Ishikawa (cell line): ENCODE measurements at regions not wholly inside any gene's neighbourhood (a gene's known extent, or its start where the extent isn't known, plus 50 kb on each side); places are given as distances from the start of the nearest gene placed in this dataset.

Experiments used
- CEBPB ChIP-seq: IDR thresholded peaks from 2 replicates; pipeline ENCODE4 v1.6.1; 2012
- CREB1 ChIP-seq: IDR thresholded peaks from 2 replicates; pipeline ENCODE4 v1.6.1; 2012; ENCODE audit warnings: low read depth
- EGR1 ChIP-seq: IDR thresholded peaks from 2 replicates; pipeline ENCODE4 v1.6.1; 2012
- EP300 ChIP-seq: IDR thresholded peaks from 2 replicates; pipeline ENCODE4 v1.6.1; 2012; ENCODE audit warnings: borderline replicate concordance
- FOXM1 ChIP-seq: IDR thresholded peaks from 2 replicates; pipeline ENCODE4 v1.6.1; 2012; ENCODE audit warnings: low read depth, borderline replicate concordance
- MAX ChIP-seq: IDR thresholded peaks from 2 replicates; pipeline ENCODE4 v1.6.1; 2012
- NFIC ChIP-seq: IDR thresholded peaks from 2 replicates; pipeline ENCODE4 v1.6.1; 2012
- RAD21 ChIP-seq: IDR thresholded peaks from 2 replicates; pipeline ENCODE4 v1.6.1; 2012; ENCODE audit warnings: low read depth
- REST ChIP-seq: IDR thresholded peaks from 2 replicates; pipeline ENCODE4 v1.6.1; 2012; ENCODE audit warnings: low read depth, mild to moderate bottlenecking
- TAF1 ChIP-seq: IDR thresholded peaks from 2 replicates; pipeline ENCODE4 v1.6.1; 2012; ENCODE audit warnings: low read depth, mild to moderate bottlenecking
- TCF12 ChIP-seq: IDR thresholded peaks from 2 replicates; pipeline ENCODE4 v1.6.1; 2012; ENCODE audit warnings: low read depth
- TEAD4 ChIP-seq: IDR thresholded peaks from 2 replicates; pipeline ENCODE4 v1.6.1; 2012
- USF1 ChIP-seq: IDR thresholded peaks from 2 replicates; pipeline ENCODE4 v1.6.1; 2012
- YY1 ChIP-seq: IDR thresholded peaks from 2 replicates; pipeline ENCODE4 v1.6.1; 2012; ENCODE audit warnings: low read depth
- ZBTB7A ChIP-seq: IDR thresholded peaks from 2 replicates; pipeline ENCODE4 v1.6.1; 2012; ENCODE audit warnings: low read depth

GRCh38 chr4:84032372-84032771 lies 466.7 kb downstream of the NKX6-1 start:
- TF ChIP-seq EGR1, result no peak
- TF ChIP-seq ZBTB7A, result no peak
- TF ChIP-seq MAX, result no peak
- no peak for TF ChIP-seq TCF12
- TF ChIP-seq NFIC, result no peak
- TF ChIP-seq CREB1, result no peak
- TF ChIP-seq USF1, result no peak
- TF ChIP-seq REST, result no peak
- TF ChIP-seq TAF1, result no peak
- TF ChIP-seq YY1, result no peak
- TF ChIP-seq CEBPB, result no peak
- TF ChIP-seq FOXM1, result no peak
- TF ChIP-seq RAD21, result no peak
- no peak for TF ChIP-seq EP300
- TF ChIP-seq TEAD4, result no peak

GRCh38 chr4:84031401-84031800 lies 467.7 kb downstream of the NKX6-1 start:
- TF ChIP-seq YY1, result no peak
- no peak for TF ChIP-seq EP300
- no peak for TF ChIP-seq ZBTB7A
- no peak for TF ChIP-seq REST
- TF ChIP-seq FOXM1, result no peak
- no peak for TF ChIP-seq RAD21

GRCh38 chr4:84028340-84028739 lies 470.8 kb downstream of the NKX6-1 start:
- no peak for TF ChIP-seq TCF12
- no peak for TF ChIP-seq TAF1
- no peak for TF ChIP-seq EGR1
- TF ChIP-seq TEAD4, result no peak
- TF ChIP-seq YY1, result no peak
- TF ChIP-seq MAX, result no peak
- no peak for TF ChIP-seq ZBTB7A
- TF ChIP-seq CEBPB, result no peak
- no peak for TF ChIP-seq USF1
- no peak for TF ChIP-seq NFIC
- no peak for TF ChIP-seq FOXM1
- no peak for TF ChIP-seq RAD21
- TF ChIP-seq REST, result no peak
- no peak for TF ChIP-seq CREB1
- no peak for TF ChIP-seq EP300

GRCh38 chr4:84024405-84024804 lies 474.7 kb downstream of the NKX6-1 start:
- TF ChIP-seq CEBPB (no peak), USF1 (no peak), EP300 (no peak), CREB1 (no peak), RAD21 (no peak), TAF1 (no peak), FOXM1 (no peak), REST (no peak), NFIC (no peak)
